BLaER1 (cell line): ENCODE measurements at regions not wholly inside any gene's neighbourhood (a gene's known extent, or its start where the extent isn't known, plus 50 kb on each side); places are given as distances from the start of the nearest gene placed in this dataset.
A peak's percentile ranks its signal among the peaks of the same experiment; 100 is the strongest.

Experiments used
- H3K27ac ChIP-seq: shearing (Covaris generic); formaldehyde crosslinking; 2 replicates; pipeline ENCODE4 v1.8.1; 2022
- H3K27me3 ChIP-seq: shearing (Covaris generic); formaldehyde crosslinking; 2 replicates; pipeline ENCODE4 v1.8.1; 2022
- H3K36me3 ChIP-seq: shearing (Covaris generic); formaldehyde crosslinking; 2 replicates; pipeline ENCODE4 v1.8.1; 2022
- H3K4me1 ChIP-seq: shearing (Covaris generic); formaldehyde crosslinking; 2 replicates; pipeline ENCODE4 v1.8.1; 2022
- H3K4me2 ChIP-seq: shearing (Covaris generic); formaldehyde crosslinking; 2 replicates; pipeline ENCODE4 v1.8.1; 2022
- H3K4me3 ChIP-seq: shearing (Covaris generic); formaldehyde crosslinking; 2 replicates; pipeline ENCODE4 v1.8.1; 2022
- H3K9ac ChIP-seq: shearing (Covaris generic); formaldehyde crosslinking; 2 replicates; pipeline ENCODE4 v1.8.1; 2022
- H3K9me3 ChIP-seq: shearing (Covaris generic); formaldehyde crosslinking; 2 replicates; pipeline ENCODE4 v1.8.1; 2022
- H4K20me1 ChIP-seq: shearing (Covaris generic); formaldehyde crosslinking; 2 replicates; pipeline ENCODE4 v1.8.1; 2022
- Cebpa-rat ChIP-seq: shearing (Covaris generic); IDR thresholded peaks from 2 replicates; pipeline ENCODE4 v1.8.1; 2022

DNA sequence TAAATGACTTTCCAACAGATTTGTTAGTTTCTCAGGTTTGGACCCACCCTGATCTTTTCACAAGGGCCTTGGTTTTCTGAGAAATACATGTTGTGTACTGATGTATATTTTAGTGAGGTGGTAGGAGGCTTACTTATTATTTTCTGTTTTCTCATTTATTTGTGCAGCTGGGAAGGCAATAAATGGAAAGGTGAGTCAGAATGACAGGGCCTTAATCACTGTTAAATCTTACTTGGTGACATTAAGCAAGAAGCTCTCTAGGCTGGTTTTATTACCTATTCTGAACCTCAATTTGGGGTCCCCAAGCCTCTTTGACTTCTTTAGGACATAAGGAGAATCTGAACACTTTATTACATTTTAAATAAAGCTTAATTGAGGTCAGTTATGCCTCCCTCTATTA is 214.0 kb upstream of the DAB2 start:
- no peak overlapping the region for H3K4me2 ChIP-seq
- no peak overlapping the region for H3K4me3 ChIP-seq
- no peaks in the 10 kb centered on the region for H4K20me1 ChIP-seq
- no peak for TF ChIP-seq Cebpa-rat
- H3K9me3 ChIP-seq: peaks cover 10% of the 10 kb centered on the region; the same call in 1 of the 2 replicates
- no peaks in the 10 kb centered on the region for H3K36me3 ChIP-seq
- H3K4me1 ChIP-seq: no peaks in the 10 kb centered on the region
- H3K27me3 ChIP-seq: no peaks in the 10 kb centered on the region
- no peak overlapping the region for H3K27ac ChIP-seq
- no peak overlapping the region for H3K9ac ChIP-seq

DNA sequence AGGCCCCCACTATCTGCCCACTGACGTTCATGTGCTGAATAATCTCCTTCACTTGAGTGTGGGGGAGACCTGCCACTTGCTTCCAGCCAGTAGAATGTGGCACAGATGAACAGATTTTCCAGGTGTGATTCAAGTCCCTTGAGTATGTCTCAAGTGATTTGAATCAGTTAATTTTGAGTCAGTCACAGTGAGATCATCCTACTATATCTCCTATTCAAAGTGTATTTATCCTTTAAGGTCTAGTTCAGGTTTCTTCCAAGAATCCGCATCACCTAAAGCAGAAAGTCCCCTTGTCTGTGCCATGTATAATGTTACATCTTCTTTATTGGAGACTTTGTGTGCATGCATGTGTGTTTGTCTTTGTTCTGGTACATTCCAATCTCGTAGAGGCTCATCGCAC is 208.3 kb upstream of the DAB2 start:
- Histone ChIP-seq H3K27me3 (no peaks in the 10 kb centered on the region), H3K4me3 (no peak overlapping the region), H3K27ac (no peak overlapping the region), H3K9ac (no peak overlapping the region), H3K36me3 (no peaks in the 10 kb centered on the region), H3K9me3 (no peaks in the 10 kb centered on the region), H4K20me1 (no peaks in the 10 kb centered on the region), H3K4me1 (no peaks in the 10 kb centered on the region), H3K4me2 (no peak overlapping the region)
- TF ChIP-seq Cebpa-rat: no peak

DNA sequence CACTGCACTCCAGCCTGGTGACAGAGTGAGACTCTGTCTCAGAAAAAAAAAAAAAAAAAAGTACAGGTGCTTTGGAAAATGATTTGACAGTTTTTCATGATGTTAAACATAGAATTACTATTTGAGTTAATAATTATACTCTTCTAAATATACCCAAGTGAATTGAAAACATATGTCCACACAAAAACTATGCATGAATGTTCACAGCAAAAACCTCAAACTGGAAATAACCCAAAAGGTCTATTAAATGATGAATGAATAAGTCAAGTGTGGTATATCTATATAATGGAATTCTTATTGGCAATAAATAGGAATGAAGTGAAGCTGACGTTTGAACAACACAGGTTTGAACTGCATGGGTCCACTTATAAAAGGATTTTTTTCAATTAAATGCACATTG is 207.2 kb upstream of the DAB2 start:
- Histone ChIP-seq H3K4me3 (no peak overlapping the region), H3K9ac (no peak overlapping the region), H3K27ac (no peak overlapping the region), H3K27me3 (no peaks in the 10 kb centered on the region), H3K9me3 (peaks cover 4% of the 10 kb centered on the region; the same call in 1 of the 2 replicates), H3K4me1 (no peaks in the 10 kb centered on the region), H4K20me1 (no peaks in the 10 kb centered on the region), H3K36me3 (no peaks in the 10 kb centered on the region), H3K4me2 (no peak overlapping the region)
- TF ChIP-seq Cebpa-rat: no peak

- H3K9ac ChIP-seq: no peak overlapping the region
- no peaks in the 10 kb centered on the region for H3K36me3 ChIP-seq
- no peak overlapping the region for H3K4me2 ChIP-seq
- H3K27me3 ChIP-seq: no peaks in the 10 kb centered on the region
- H4K20me1 ChIP-seq: no peaks in the 10 kb centered on the region
- TF ChIP-seq Cebpa-rat: no peak
- no peak overlapping the region for H3K4me3 ChIP-seq
- H3K9me3 ChIP-seq: peaks cover 14% of the 10 kb centered on the region
- no peak overlapping the region for H3K27ac ChIP-seq
- H3K4me1 ChIP-seq: peaks cover 2% of the 10 kb centered on the region
These were observed 205.2 kb upstream of the DAB2 start for GRCh38 chr5:39629946-39630345.

DNA sequence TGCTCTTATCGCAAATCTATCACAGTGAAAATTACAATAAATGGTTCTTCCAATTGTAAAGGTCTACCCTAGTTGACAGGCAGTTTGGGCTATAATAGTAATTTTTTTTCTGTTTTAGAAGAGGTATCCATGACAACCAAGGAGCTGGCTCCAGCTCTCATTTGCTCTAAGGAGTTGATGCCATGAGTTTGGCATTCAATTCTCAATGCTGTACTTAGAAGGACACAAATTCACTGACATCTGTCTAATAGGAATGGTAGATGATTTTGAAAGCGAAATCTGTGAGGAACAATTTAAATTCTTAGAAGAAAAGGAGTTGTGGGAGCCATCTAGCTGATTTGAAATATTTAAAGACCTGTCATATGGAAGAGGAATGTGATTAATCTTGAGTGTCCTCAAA is 203.6 kb upstream of the DAB2 start:
- peaks cover 15% of the 10 kb centered on the region for H3K4me1 ChIP-seq
- no peak for TF ChIP-seq Cebpa-rat
- no peaks in the 10 kb centered on the region for H3K27me3 ChIP-seq
- no peak overlapping the region for H3K4me3 ChIP-seq
- no peaks in the 10 kb centered on the region for H4K20me1 ChIP-seq
- H3K27ac ChIP-seq: no peak overlapping the region
- no peak overlapping the region for H3K4me2 ChIP-seq
- peaks cover 14% of the 10 kb centered on the region for H3K9me3 ChIP-seq
- H3K36me3 ChIP-seq: no peaks in the 10 kb centered on the region
- H3K9ac ChIP-seq: no peak overlapping the region

GRCh38 chr5:39624890-39625289 is 200.1 kb upstream of the DAB2 start:
- peak overlapping the region; percentile 44 for H3K4me2 ChIP-seq
- peaks cover 26% of the 10 kb centered on the region for H3K9me3 ChIP-seq
- H3K27me3 ChIP-seq: no peaks in the 10 kb centered on the region
- no peaks in the 10 kb centered on the region for H4K20me1 ChIP-seq
- TF ChIP-seq Cebpa-rat: no peak
- no peak overlapping the region for H3K9ac ChIP-seq
- peaks cover 18% of the 10 kb centered on the region for H3K4me1 ChIP-seq
- H3K36me3 ChIP-seq: no peaks in the 10 kb centered on the region
- no peak overlapping the region for H3K27ac ChIP-seq
- H3K4me3 ChIP-seq: no peak overlapping the region

- Histone ChIP-seq H3K27me3 (no peaks in the 10 kb centered on the region), H3K9ac (no peak overlapping the region), H3K4me1 (peaks cover 18% of the 10 kb centered on the region), H3K9me3 (peaks cover 26% of the 10 kb centered on the region), H3K36me3 (no peaks in the 10 kb centered on the region), H3K4me2 (peak overlapping the region; percentile 44), H3K27ac (no peak overlapping the region), H3K4me3 (no peak overlapping the region), H4K20me1 (no peaks in the 10 kb centered on the region)
- TF ChIP-seq Cebpa-rat: no peak
These were observed 199.6 kb upstream of the DAB2 start for GRCh38 chr5:39624268-39624886.

- Histone ChIP-seq H3K4me1 (peaks cover 18% of the 10 kb centered on the region), H3K4me2 (no peak overlapping the region), H3K9ac (no peak overlapping the region), H3K36me3 (no peaks in the 10 kb centered on the region), H3K27ac (no peak overlapping the region), H3K27me3 (no peaks in the 10 kb centered on the region), H3K4me3 (no peak overlapping the region), H4K20me1 (no peaks in the 10 kb centered on the region), H3K9me3 (peaks cover 26% of the 10 kb centered on the region)
- no peak for TF ChIP-seq Cebpa-rat
These were observed 198.6 kb upstream of the DAB2 start for GRCh38 chr5:39623291-39623865.

- H3K27ac ChIP-seq: no peak overlapping the region
- peaks cover 23% of the 10 kb centered on the region for H3K9me3 ChIP-seq
- no peak overlapping the region for H3K4me3 ChIP-seq
These were observed 197.5 kb upstream of the DAB2 start for GRCh38 chr5:39622281-39622680.

DNA sequence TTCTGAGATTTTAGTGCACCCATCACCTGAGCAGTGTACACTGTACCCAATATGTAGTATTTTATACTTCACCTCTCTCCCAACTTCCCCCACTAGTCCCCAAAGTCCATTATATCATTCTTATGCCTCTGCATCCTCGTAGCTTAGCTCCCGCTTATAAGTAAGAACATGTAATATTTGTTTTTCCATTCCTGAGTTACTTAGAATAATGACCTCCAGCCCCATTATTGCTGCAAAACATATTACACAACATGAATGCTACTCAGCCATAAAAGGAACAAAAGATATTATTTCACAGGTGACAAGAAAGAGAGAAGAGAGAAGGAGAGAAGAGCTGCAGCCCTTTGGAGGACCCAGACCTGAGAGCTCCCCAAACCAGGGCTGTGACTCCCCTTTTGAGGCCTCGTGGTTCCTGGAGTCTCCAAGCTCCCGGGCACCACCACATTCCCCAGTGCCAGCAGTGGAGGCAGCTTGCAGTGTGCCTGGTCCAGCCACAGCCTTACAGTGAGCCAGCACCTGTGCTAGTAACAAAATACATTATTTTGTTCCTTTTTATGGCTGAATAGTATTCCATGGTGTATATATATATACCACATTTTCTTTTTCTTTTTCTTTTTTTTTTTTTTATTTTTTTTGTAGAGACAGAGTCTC is 194.5 kb upstream of the DAB2 start:
- Histone ChIP-seq H3K27me3 (no peaks in the 10 kb centered on the region), H3K36me3 (no peaks in the 10 kb centered on the region), H4K20me1 (no peaks in the 10 kb centered on the region), H3K4me2 (no peak overlapping the region), H3K27ac (no peak overlapping the region), H3K9ac (no peak overlapping the region), H3K4me3 (no peak overlapping the region), H3K4me1 (peaks cover 9% of the 10 kb centered on the region), H3K9me3 (peaks cover 12% of the 10 kb centered on the region)
- no peak for TF ChIP-seq Cebpa-rat

More at GRCh38 chr5:39622281-39622680, 197.5 kb upstream of the DAB2 start:
- H3K4me1 ChIP-seq: peaks cover 18% of the 10 kb centered on the region
- no peaks in the 10 kb centered on the region for H3K36me3 ChIP-seq
- H4K20me1 ChIP-seq: no peaks in the 10 kb centered on the region
- no peak overlapping the region for H3K9ac ChIP-seq
- no peak for TF ChIP-seq Cebpa-rat
- H3K27me3 ChIP-seq: no peaks in the 10 kb centered on the region
- no peak overlapping the region for H3K4me2 ChIP-seq
